SU-DHL-6 (cell line): ENCODE measurements at regions not wholly inside any gene's neighbourhood (a gene's known extent, or its start where the extent isn't known, plus 50 kb on each side); places are given as distances from the start of the nearest gene placed in this dataset.

Experiments used
- H2AFZ ChIP-seq: fragments of 200-600 bp; sonication (generic); 2 replicates; pipeline ENCODE4 v1.6.1; 2014; ENCODE audit warnings: low read depth, mild to moderate bottlenecking, moderate library complexity, mixed read lengths, antibody characterized with exemption, low read length; ENCODE audit not compliant: severe bottlenecking
- H3F3A ChIP-seq: fragments of 200-600 bp; shearing (Covaris generic); 2 replicates; pipeline ENCODE4 v1.6.0; 2016; ENCODE audit warnings: antibody characterized with exemption, mild to moderate bottlenecking; ENCODE audit not compliant: insufficient read depth
- H3K27ac ChIP-seq: fragments of 200-600 bp; sonication (generic); 2 replicates; pipeline ENCODE4 v1.5.1; 2016; ENCODE audit warnings: low read depth, mild to moderate bottlenecking, low read length, moderate library complexity, mixed read lengths
- H3K27me3 ChIP-seq: fragments of 200-600 bp; sonication (generic), shearing (Covaris generic); 2 replicates; pipeline ENCODE4 v1.6.0; 2014; ENCODE audit warnings: mild to moderate bottlenecking, low read length
- H3K36me3 ChIP-seq: fragments of 200-600 bp; sonication (generic); 2 replicates; pipeline ENCODE4 v1.6.1; 2014; ENCODE audit warnings: mild to moderate bottlenecking, low read length, mixed read lengths
- H3K4me2 ChIP-seq: fragments of 300-600, 200-600 bp; shearing (Covaris generic), sonication (generic); 2 replicates; pipeline ENCODE4 v1.6.0; 2014; ENCODE audit warnings: low read length, low read depth, mild to moderate bottlenecking; ENCODE audit not compliant: poor library complexity, severe bottlenecking
- H3K4me3 ChIP-seq: fragments of 200-600 bp; sonication (generic); 2 replicates; pipeline ENCODE4 v1.5.1; 2014; ENCODE audit warnings: antibody characterized with exemption, low read length, mild to moderate bottlenecking, mixed read lengths; ENCODE audit not compliant: insufficient read depth, poor library complexity, severe bottlenecking
- H3K79me2 ChIP-seq: fragments of 200-600 bp; sonication (generic); 2 replicates; pipeline ENCODE4 v1.6.1; 2014; ENCODE audit warnings: mild to moderate bottlenecking, low read length, moderate library complexity; ENCODE audit not compliant: insufficient read depth
- H3K9ac ChIP-seq: fragments of 200-600 bp; sonication (generic); 2 replicates; pipeline ENCODE4 v1.7.0; 2014; ENCODE audit warnings: mild to moderate bottlenecking, low read length
- H3K9me2 ChIP-seq: fragments of 200-600 bp; sonication (generic); replicated peaks from 2 replicates; pipeline ENCODE4 v1.6.1; 2014; ENCODE audit warnings: low read length; ENCODE audit not compliant: insufficient read depth
- H3K9me3 ChIP-seq: fragments of 200-600 bp; sonication (generic); 2 replicates; pipeline ENCODE4 v1.6.1; 2014; ENCODE audit warnings: low read length, mixed read lengths; ENCODE audit not compliant: insufficient read depth
- H4K20me1 ChIP-seq: fragments of 200-600 bp; sonication (generic); 2 replicates; pipeline ENCODE4 v1.6.1; 2014; ENCODE audit warnings: low read depth, mild to moderate bottlenecking, antibody characterized with exemption, low read length, moderate library complexity, mixed read lengths
- CTCF ChIP-seq: fragments of 200-600 bp; sonication (generic); IDR thresholded peaks from one replicate; pipeline ENCODE4 v1.5.1; 2017; ENCODE audit warnings: antibody characterized with exemption, mild to moderate bottlenecking, low read length, moderate library complexity; ENCODE audit not compliant: insufficient read depth, poor library complexity, severe bottlenecking
- EZH2phosphoT487 ChIP-seq: fragments of 200-600 bp; sonication (generic), shearing (Covaris generic); conservative IDR thresholded peaks from 2 replicates; pipeline ENCODE4 v1.6.1; 2018; ENCODE audit warnings: mild to moderate bottlenecking, antibody characterized with exemption, low read length, moderate library complexity, mixed read lengths

- no peaks in the 10 kb centered on the region for H3F3A ChIP-seq
- no peak overlapping the region for H2AFZ ChIP-seq
- TF ChIP-seq CTCF = no peak
- no peak for TF ChIP-seq EZH2phosphoT487
- no peaks in the 10 kb centered on the region for H3K79me2 ChIP-seq
- H3K9me3 ChIP-seq = no peaks in the 10 kb centered on the region
- no peak overlapping the region for H3K4me2 ChIP-seq
- H3K27ac ChIP-seq = no peak overlapping the region
- no peaks in the 10 kb centered on the region for H3K27me3 ChIP-seq
- H3K9ac ChIP-seq = no peak overlapping the region
- H3K4me3 ChIP-seq = no peak overlapping the region
- no peaks in the 10 kb centered on the region for H4K20me1 ChIP-seq
- H3K36me3 ChIP-seq = no peaks in the 10 kb centered on the region
- H3K9me2 ChIP-seq = no peaks in the 10 kb centered on the region
Observed at GRCh38 chr18:59052965-59053820, 86.5 kb upstream of the SEC11C start.

- no peaks in the 10 kb centered on the region for H3K9me2 ChIP-seq
- H3K4me2 ChIP-seq = peak overlapping the region; percentile 52
- H3K9ac ChIP-seq = no peak overlapping the region
- H3K4me3 ChIP-seq = no peak overlapping the region
- H3K9me3 ChIP-seq = no peaks in the 10 kb centered on the region
- no peak for TF ChIP-seq CTCF
- no peak for TF ChIP-seq EZH2phosphoT487
- no peaks in the 10 kb centered on the region for H3K79me2 ChIP-seq
- no peaks in the 10 kb centered on the region for H3K27me3 ChIP-seq
- H4K20me1 ChIP-seq = no peaks in the 10 kb centered on the region
- no peaks in the 10 kb centered on the region for H3K36me3 ChIP-seq
- no peak overlapping the region for H2AFZ ChIP-seq
- no peaks in the 10 kb centered on the region for H3F3A ChIP-seq
- H3K27ac ChIP-seq = no peak overlapping the region
Observed at GRCh38 chr18:59054496-59055287, 85.0 kb upstream of the SEC11C start.

GRCh38 chr18:59055345-59056032, 84.2 kb upstream of the SEC11C start:
- no peaks in the 10 kb centered on the region for H3K9me2 ChIP-seq
- H3K27ac ChIP-seq = 0 out of 2 replicates have a peak overlapping the region, but pooled peaks have one; percentile 57
- no peaks in the 10 kb centered on the region for H3K9me3 ChIP-seq
- H3K9ac ChIP-seq = peak overlapping the region; percentile 50
- TF ChIP-seq EZH2phosphoT487 = no peak
- TF ChIP-seq CTCF = peak; percentile 46
- no peaks in the 10 kb centered on the region for H3K79me2 ChIP-seq
- peak overlapping the region; percentile 52 for H3K4me2 ChIP-seq
- no peak overlapping the region for H2AFZ ChIP-seq
- H3K27me3 ChIP-seq = no peaks in the 10 kb centered on the region
- H3F3A ChIP-seq = no peaks in the 10 kb centered on the region
- H4K20me1 ChIP-seq = no peaks in the 10 kb centered on the region
- no peak overlapping the region for H3K4me3 ChIP-seq
- no peaks in the 10 kb centered on the region for H3K36me3 ChIP-seq
